GM12878 (cell line): ENCODE measurements at regions not wholly inside any gene's neighbourhood (a gene's known extent, or its start where the extent isn't known, plus 50 kb on each side); places are given as distances from the start of the nearest gene placed in this dataset.

Experiments
- ATAC-seq: fragments of 200-7000 bp; cut with Tn5 transposase; 3 replicates; pipeline ENCODE4 v1.9.1; 2020; ENCODE audit warnings: mild to moderate bottlenecking, moderate library complexity
- BruUV-seq: library from RNA; stranded (reverse); fragments of 400-500 nt; replicated peaks from 2 replicates; lab custom pipeline; 2021; lab: Mats Ljungman, UMichigan
- CTCF ChIA-PET: fragments of 300-600 bp; sonication (Branson Sonifier 250); formaldehyde crosslinking; extraction: SDS; loops from one replicate; lab custom pipeline; 2021; ENCODE audit warnings: inconsistent platforms; lab: Yijun Ruan, JAX
- POLR2A ChIA-PET: fragments of 350-600 bp; formaldehyde crosslinking; extraction: SDS; loops from one replicate; lab custom pipeline; 2021; ENCODE audit warnings: inconsistent platforms; lab: Charles Lee
- RAD21 ChIA-PET: fragments of 300-600 bp; sonication (Branson Sonifier 250); formaldehyde crosslinking; loops from one replicate; lab custom pipeline; 2023; ENCODE audit warnings: antibody characterized with exemption; ENCODE audit not compliant: unreplicated experiment; lab: Charles Lee
- SMC1A ChIA-PET: fragments of 300-600 bp; sonication (Branson Sonifier 250); formaldehyde crosslinking; loops from one replicate; lab custom pipeline; 2023; ENCODE audit not compliant: unreplicated experiment, uncharacterized antibody; lab: Charles Lee
- DNase-seq: peaks from one replicate; pipeline ENCODE4 v3.0.0-alpha.2; 2011; ENCODE audit warnings: low read depth, low spot score
- FAIRE-seq: peaks from 3 replicates; lab custom pipeline; 2011; peaks lifted over from hg19 to GRCh38; lab: Jason Lieb, UNC
- H2AFZ ChIP-seq: 2 replicates; pipeline ENCODE4 v1.6.0; 2011; ENCODE audit warnings: low read depth, low read length, control low read depth; ENCODE audit not compliant: control insufficient read depth
- H3K27ac ChIP-seq: 2 replicates; pipeline ENCODE4 v1.5.1; 2011; ENCODE audit warnings: control low read depth; ENCODE audit not compliant: control insufficient read depth, insufficient read depth
- H3K27me3 ChIP-seq, 2 experiments: replicated peaks in 1 of 2; 2 replicates each; pipeline versions ENCODE4 v1.6.0 to v1.6.1; 2011; ENCODE audit warnings: low read length in 1 of 2; ENCODE audit not compliant: control insufficient read depth in 2 of 2, insufficient read depth in 2 of 2
- H3K36me3 ChIP-seq, 2 experiments: 2 replicates each; pipeline ENCODE4 v1.5.1; 2011; ENCODE audit warnings: low read length in 1 of 2; ENCODE audit not compliant: control insufficient read depth in 2 of 2, insufficient read depth in 2 of 2
- H3K4me1 ChIP-seq: 2 replicates; pipeline ENCODE4 v1.6.1; 2011; ENCODE audit warnings: mild to moderate bottlenecking, low read length, moderate library complexity, mixed read lengths; ENCODE audit not compliant: control insufficient read depth, insufficient read depth
- H3K4me2 ChIP-seq: 2 replicates; pipeline ENCODE4 v1.6.0; 2011; ENCODE audit warnings: control low read depth; ENCODE audit not compliant: control insufficient read depth, insufficient read depth
- H3K4me3 ChIP-seq: fragments of 200-600 bp; sonication (generic); 2 replicates; pipeline ENCODE4 v1.5.1; 2016
- H3K79me2 ChIP-seq: 2 replicates; pipeline ENCODE4 v1.6.0; 2011; ENCODE audit warnings: low read length; ENCODE audit not compliant: control insufficient read depth, insufficient read depth
- H3K9ac ChIP-seq: 2 replicates; pipeline ENCODE4 v1.8.0; 2011; ENCODE audit warnings: low read length, control low read depth, mixed read lengths; ENCODE audit not compliant: control insufficient read depth, insufficient read depth
- H3K9me3 ChIP-seq: replicated peaks from 3 replicates; pipeline ENCODE4 v1.5.1; 2011; ENCODE audit warnings: mild to moderate bottlenecking, low read length; ENCODE audit not compliant: control insufficient read depth, insufficient read depth
- H4K20me1 ChIP-seq: 2 replicates; pipeline ENCODE4 v1.6.0; 2011; ENCODE audit not compliant: control insufficient read depth, insufficient read depth
- ATF7 ChIP-seq: fragments of 450-650 bp; IDR thresholded peaks from 2 replicates; pipeline ENCODE4 v1.6.1; 2016; ENCODE audit warnings: low read depth, mild to moderate bottlenecking
- HDAC2 ChIP-seq: fragments of 200-600 bp; sonication (generic); IDR thresholded peaks from 2 replicates; pipeline ENCODE4 v1.6.1; 2017
- HDGF ChIP-seq: fragments of 450-650 bp; IDR thresholded peaks from 2 replicates; pipeline ENCODE4 v1.6.1; 2016; ENCODE audit warnings: antibody characterized with exemption
- IKZF2 ChIP-seq, 2 experiments: fragments of 450-650 bp; IDR thresholded peaks; 2 replicates each; pipeline ENCODE4 v1.6.1; 2017; ENCODE audit warnings: mild to moderate bottlenecking in 2 of 2, moderate library complexity in 2 of 2
- PAX5 ChIP-seq: IDR thresholded peaks from 2 replicates; pipeline ENCODE4 v1.6.1; 2011; ENCODE audit warnings: low read depth, low read length, borderline replicate concordance
- POLR2AphosphoS5 ChIP-seq: IDR thresholded peaks from 2 replicates; pipeline ENCODE4 v1.6.1; 2011; ENCODE audit warnings: mild to moderate bottlenecking, low read length, inconsistent platforms
- SMAD5 ChIP-seq: IDR thresholded peaks from 2 replicates; pipeline ENCODE4 v1.6.1; 2016; ENCODE audit warnings: antibody characterized with exemption, low read depth
- SMC3 ChIP-seq: IDR thresholded peaks from 2 replicates; pipeline ENCODE4 v1.6.1; 2011; ENCODE audit warnings: low read length, improper control_type of control experiment, borderline replicate concordance
- STAT1 ChIP-seq: fragments of 450-650 bp; conservative IDR thresholded peaks from 2 replicates; pipeline ENCODE4 v1.6.1; 2014; ENCODE audit warnings: antibody characterized with exemption, mild to moderate bottlenecking
- ZNF207 ChIP-seq: fragments of 450-650 bp; IDR thresholded peaks from 2 replicates; pipeline ENCODE4 v1.6.1; 2014; ENCODE audit warnings: antibody characterized with exemption, mild to moderate bottlenecking, borderline replicate concordance
- ZNF274 ChIP-seq: IDR thresholded peaks from one replicate; pipeline ENCODE4 v1.8.0; 2011; ENCODE audit not compliant: insufficient read length, insufficient read depth
- WGBS: methylation state at CpG from one replicate; pipeline ENCODE4 v1.1.6; 2016; ENCODE audit warnings: low lambda C conversion rate; ENCODE audit not compliant: insufficient replicate concordance, insufficient coverage; ENCODE audit errors: missing lambda C conversion rate; 5-methylcytosine and 5-hydroxymethylcytosine counted together
- in situ Hi-C: fragments of 300-500 bp; cut with MboI; formaldehyde crosslinking; loops from 9 replicates; pipeline ENCODE4 v1.14.3; 2018; ENCODE audit warnings: mixed read lengths
- intact Hi-C: fragments of 100-400 bp; cut with micrococcal nuclease; formaldehyde crosslinking; loops from one replicate; pipeline ENCODE4 v1.14.2; 2022; ENCODE audit not compliant: unreplicated experiment
- TF ChIP-seq, protein P1 (sequence below): fragments of 450-650 bp; IDR thresholded peaks from 2 replicates; pipeline ENCODE4 v1.6.1; 2016; ENCODE audit warnings: mild to moderate bottlenecking
- TF ChIP-seq, protein P2 (sequence below): IDR thresholded peaks from 2 replicates; pipeline ENCODE4 v1.6.1; 2011; ENCODE audit warnings: mild to moderate bottlenecking, low read depth, low read length, moderate library complexity; ENCODE audit not compliant: insufficient replicate concordance
- TF ChIP-seq, protein P3 (sequence below): fragments of 450-650 bp; IDR thresholded peaks from 2 replicates; pipeline ENCODE4 v1.6.1; 2017; ENCODE audit warnings: mild to moderate bottlenecking, moderate library complexity

DNA sequence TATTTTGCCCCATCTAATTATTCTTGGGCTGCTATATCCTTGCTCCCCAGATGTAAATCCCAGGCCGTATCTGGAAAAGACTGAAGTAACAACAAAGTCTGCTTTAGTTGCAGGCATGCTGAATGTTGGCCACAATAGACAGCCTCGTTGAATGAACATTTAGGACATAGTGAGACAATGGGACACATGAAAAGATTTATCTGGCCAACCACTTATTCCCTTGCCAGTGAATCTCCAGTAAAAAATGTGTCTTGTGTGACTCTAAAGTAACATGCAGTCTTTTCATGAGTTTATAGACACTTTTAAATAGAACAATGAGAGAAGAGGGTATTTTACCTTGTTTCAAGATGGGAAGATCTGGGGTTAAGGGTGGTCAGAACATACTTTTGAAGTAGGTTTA lies 60.2 kb upstream of the STXBP6 start:
- WGBS: 6% methylated on average over 2 of the region's 2 CpGs

More for the DNA sequence above, 60.2 kb upstream of the STXBP6 start:
- H3K27me3 ChIP-seq: no peaks in the 10 kb centered on the region
- no peak overlapping the region for H3K4me3 ChIP-seq
- intact Hi-C loops (no loop called here), in situ Hi-C loops (no loop called here)
- BruUV-seq: no TSS peak
- DNase-seq: no peak
- ChIA-PET POLR2A (no interaction called here), CTCF (interaction anchor here (0.8 kb wide), 1 partner anchor 400 kb away, joined by 4 read pairs; no protein-coding TSS in a partner anchor), RAD21 (no interaction called here), SMC1A (no interaction called here)
- no peak overlapping the region for H3K4me2 ChIP-seq
- no peak for FAIRE-seq
- H3K4me1 ChIP-seq: no peaks in the 10 kb centered on the region
- no peaks in the 10 kb centered on the region for H4K20me1 ChIP-seq
- H3K27ac ChIP-seq: no peak overlapping the region
- H3K9me3 ChIP-seq: no peaks in the 10 kb centered on the region
- H2AFZ ChIP-seq: no peak overlapping the region
- no peak for ATAC-seq
- H3K9ac ChIP-seq: no peak overlapping the region
- TF ChIP-seq, protein P1, sequence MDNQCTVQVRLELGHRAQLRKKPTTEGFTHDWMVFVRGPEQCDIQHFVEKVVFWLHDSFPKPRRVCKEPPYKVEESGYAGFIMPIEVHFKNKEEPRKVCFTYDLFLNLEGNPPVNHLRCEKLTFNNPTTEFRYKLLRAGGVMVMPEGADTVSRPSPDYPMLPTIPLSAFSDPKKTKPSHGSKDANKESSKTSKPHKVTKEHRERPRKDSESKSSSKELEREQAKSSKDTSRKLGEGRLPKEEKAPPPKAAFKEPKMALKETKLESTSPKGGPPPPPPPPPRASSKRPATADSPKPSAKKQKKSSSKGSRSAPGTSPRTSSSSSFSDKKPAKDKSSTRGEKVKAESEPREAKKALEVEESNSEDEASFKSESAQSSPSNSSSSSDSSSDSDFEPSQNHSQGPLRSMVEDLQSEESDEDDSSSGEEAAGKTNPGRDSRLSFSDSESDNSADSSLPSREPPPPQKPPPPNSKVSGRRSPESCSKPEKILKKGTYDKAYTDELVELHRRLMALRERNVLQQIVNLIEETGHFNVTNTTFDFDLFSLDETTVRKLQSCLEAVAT: no peak
- TF ChIP-seq STAT1 (no peak), ZNF274 (no peak), POLR2AphosphoS5 (no peak), PAX5 (no peak), SMC3 (no peak), ZNF207 (no peak), HDAC2 (no peak), HDGF (no peak), ATF7 (no peak), IKZF2 (IDR thresholded peaks at IDR 0.05) (no peak), SMAD5 (no peak)
- TF ChIP-seq, protein P2, sequence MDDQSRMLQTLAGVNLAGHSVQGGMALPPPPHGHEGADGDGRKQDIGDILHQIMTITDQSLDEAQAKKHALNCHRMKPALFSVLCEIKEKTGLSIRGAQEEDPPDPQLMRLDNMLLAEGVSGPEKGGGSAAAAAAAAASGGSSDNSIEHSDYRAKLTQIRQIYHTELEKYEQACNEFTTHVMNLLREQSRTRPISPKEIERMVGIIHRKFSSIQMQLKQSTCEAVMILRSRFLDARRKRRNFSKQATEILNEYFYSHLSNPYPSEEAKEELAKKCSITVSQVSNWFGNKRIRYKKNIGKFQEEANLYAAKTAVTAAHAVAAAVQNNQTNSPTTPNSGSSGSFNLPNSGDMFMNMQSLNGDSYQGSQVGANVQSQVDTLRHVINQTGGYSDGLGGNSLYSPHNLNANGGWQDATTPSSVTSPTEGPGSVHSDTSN: no peak
- TF ChIP-seq, protein P3, sequence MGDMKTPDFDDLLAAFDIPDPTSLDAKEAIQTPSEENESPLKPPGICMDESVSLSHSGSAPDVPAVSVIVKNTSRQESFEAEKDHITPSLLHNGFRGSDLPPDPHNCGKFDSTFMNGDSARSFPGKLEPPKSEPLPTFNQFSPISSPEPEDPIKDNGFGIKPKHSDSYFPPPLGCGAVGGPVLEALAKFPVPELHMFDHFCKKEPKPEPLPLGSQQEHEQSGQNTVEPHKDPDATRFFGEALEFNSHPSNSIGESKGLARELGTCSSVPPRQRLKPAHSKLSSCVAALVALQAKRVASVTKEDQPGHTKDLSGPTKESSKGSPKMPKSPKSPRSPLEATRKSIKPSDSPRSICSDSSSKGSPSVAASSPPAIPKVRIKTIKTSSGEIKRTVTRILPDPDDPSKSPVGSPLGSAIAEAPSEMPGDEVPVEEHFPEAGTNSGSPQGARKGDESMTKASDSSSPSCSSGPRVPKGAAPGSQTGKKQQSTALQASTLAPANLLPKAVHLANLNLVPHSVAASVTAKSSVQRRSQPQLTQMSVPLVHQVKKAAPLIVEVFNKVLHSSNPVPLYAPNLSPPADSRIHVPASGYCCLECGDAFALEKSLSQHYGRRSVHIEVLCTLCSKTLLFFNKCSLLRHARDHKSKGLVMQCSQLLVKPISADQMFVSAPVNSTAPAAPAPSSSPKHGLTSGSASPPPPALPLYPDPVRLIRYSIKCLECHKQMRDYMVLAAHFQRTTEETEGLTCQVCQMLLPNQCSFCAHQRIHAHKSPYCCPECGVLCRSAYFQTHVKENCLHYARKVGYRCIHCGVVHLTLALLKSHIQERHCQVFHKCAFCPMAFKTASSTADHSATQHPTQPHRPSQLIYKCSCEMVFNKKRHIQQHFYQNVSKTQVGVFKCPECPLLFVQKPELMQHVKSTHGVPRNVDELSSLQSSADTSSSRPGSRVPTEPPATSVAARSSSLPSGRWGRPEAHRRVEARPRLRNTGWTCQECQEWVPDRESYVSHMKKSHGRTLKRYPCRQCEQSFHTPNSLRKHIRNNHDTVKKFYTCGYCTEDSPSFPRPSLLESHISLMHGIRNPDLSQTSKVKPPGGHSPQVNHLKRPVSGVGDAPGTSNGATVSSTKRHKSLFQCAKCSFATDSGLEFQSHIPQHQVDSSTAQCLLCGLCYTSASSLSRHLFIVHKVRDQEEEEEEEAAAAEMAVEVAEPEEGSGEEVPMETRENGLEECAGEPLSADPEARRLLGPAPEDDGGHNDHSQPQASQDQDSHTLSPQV: no peak
- no peaks in the 10 kb centered on the region for H3K36me3 ChIP-seq
- H3K79me2 ChIP-seq: no peaks in the 10 kb centered on the region
